Adipocyte (in vitro differentiated cells): ENCODE measurements at regions not wholly inside any gene's neighbourhood (a gene's known extent, or its start where the extent isn't known, plus 50 kb on each side); places are given as distances from the start of the nearest gene placed in this dataset.

ENCODE experiments used
- DNase-seq: peaks from one replicate; pipeline ENCODE4 v3.0.0-alpha.2; 2015; ENCODE audit warnings: low read depth
- H3K27me3 ChIP-seq: replicated peaks from 2 replicates; pipeline ENCODE4 v1.7.0; 2013; ENCODE audit warnings: mild to moderate bottlenecking, low read length, moderate library complexity; ENCODE audit not compliant: control insufficient read depth, insufficient read depth
- H3K36me3 ChIP-seq: 2 replicates; pipeline ENCODE4 v1.7.0; 2013; ENCODE audit warnings: low read length, mild to moderate bottlenecking, moderate library complexity; ENCODE audit not compliant: control insufficient read depth, insufficient read depth, severe bottlenecking
- H3K4me1 ChIP-seq: 2 replicates; pipeline ENCODE4 v1.7.0; 2013; ENCODE audit warnings: mild to moderate bottlenecking, low read length, moderate library complexity; ENCODE audit not compliant: control insufficient read depth, insufficient read depth
- H3K4me3 ChIP-seq: 2 replicates; pipeline ENCODE4 v1.7.0; 2013; ENCODE audit warnings: mild to moderate bottlenecking, low read length, moderate library complexity
- H3K9ac ChIP-seq: 2 replicates; pipeline ENCODE4 v1.7.0; 2013; ENCODE audit warnings: mild to moderate bottlenecking, low read length, moderate library complexity
- H3K9me3 ChIP-seq: 2 replicates; pipeline ENCODE4 v1.7.0; 2013; ENCODE audit warnings: mild to moderate bottlenecking, low read length, moderate library complexity; ENCODE audit not compliant: control insufficient read depth

GRCh38 chrX:40821780-40822179 is 86.4 kb upstream of the MED14 start:
- DNase-seq: no peak
- peaks cover 23% of the 10 kb centered on the region for H3K27me3 ChIP-seq
- H3K36me3 ChIP-seq: no peaks in the 10 kb centered on the region
- H3K9me3 ChIP-seq: peaks cover 42% of the 10 kb centered on the region
- no peaks in the 10 kb centered on the region for H3K4me1 ChIP-seq
- H3K4me3 ChIP-seq: no peak overlapping the region
- H3K9ac ChIP-seq: no peak overlapping the region

- Histone ChIP-seq H3K4me3 (no peak overlapping the region), H3K27me3 (peaks cover 42% of the 10 kb centered on the region), H3K4me1 (no peaks in the 10 kb centered on the region), H3K9me3 (peaks cover 16% of the 10 kb centered on the region), H3K9ac (no peak overlapping the region), H3K36me3 (no peaks in the 10 kb centered on the region)
- DNase-seq: no peak
Measured at GRCh38 chrX:40827331-40827730, 92.0 kb upstream of the MED14 start.

- Histone ChIP-seq H3K9me3 (no peaks in the 10 kb centered on the region), H3K27me3 (peaks cover 30% of the 10 kb centered on the region), H3K4me1 (no peaks in the 10 kb centered on the region), H3K4me3 (no peak overlapping the region), H3K36me3 (no peaks in the 10 kb centered on the region), H3K9ac (no peak overlapping the region)
- no peak for DNase-seq
Measured at GRCh38 chrX:40831750-40832149, 96.4 kb upstream of the MED14 start.

- peaks cover 30% of the 10 kb centered on the region for H3K27me3 ChIP-seq
- no peak for DNase-seq
- no peaks in the 10 kb centered on the region for H3K9me3 ChIP-seq
- H3K4me1 ChIP-seq: no peaks in the 10 kb centered on the region
- H3K4me3 ChIP-seq: no peak overlapping the region
- H3K9ac ChIP-seq: no peak overlapping the region
- no peaks in the 10 kb centered on the region for H3K36me3 ChIP-seq
Measured at GRCh38 chrX:40832723-40833122, 97.4 kb upstream of the MED14 start.

GRCh38 chrX:40834225-40834624 is 98.9 kb upstream of the MED14 start:
- Histone ChIP-seq H3K4me1 (no peaks in the 10 kb centered on the region), H3K4me3 (no peak overlapping the region), H3K27me3 (peaks cover 23% of the 10 kb centered on the region)

GRCh38 chrX:40835526-40835925 is 100.2 kb upstream of the MED14 start:
- Histone ChIP-seq H3K27me3 (peaks cover 25% of the 10 kb centered on the region), H3K9me3 (peaks cover 13% of the 10 kb centered on the region), H3K36me3 (no peaks in the 10 kb centered on the region), H3K9ac (no peak overlapping the region), H3K4me1 (no peaks in the 10 kb centered on the region), H3K4me3 (no peak overlapping the region)
- DNase-seq: no peak

More at GRCh38 chrX:40834225-40834624, 98.9 kb upstream of the MED14 start:
- Histone ChIP-seq H3K36me3 (no peaks in the 10 kb centered on the region), H3K9ac (no peak overlapping the region), H3K9me3 (peaks cover 3% of the 10 kb centered on the region)
- DNase-seq: no peak

- H3K9me3 ChIP-seq: peaks cover 41% of the 10 kb centered on the region
- no peak overlapping the region for H3K4me3 ChIP-seq
Measured at GRCh38 chrX:40843643-40844042, 108.3 kb upstream of the MED14 start.

GRCh38 chrX:40844471-40844870 is 109.1 kb upstream of the MED14 start:
- Histone ChIP-seq H3K9me3 (peaks cover 38% of the 10 kb centered on the region), H3K4me1 (peaks cover 16% of the 10 kb centered on the region), H3K4me3 (peak overlapping the region; percentile 3), H3K9ac (no peak overlapping the region), H3K27me3 (peaks cover 6% of the 10 kb centered on the region), H3K36me3 (no peaks in the 10 kb centered on the region)
- DNase-seq: no peak

More at GRCh38 chrX:40843643-40844042, 108.3 kb upstream of the MED14 start:
- H3K9ac ChIP-seq: no peak overlapping the region
- H3K4me1 ChIP-seq: peaks cover 16% of the 10 kb centered on the region
- H3K36me3 ChIP-seq: no peaks in the 10 kb centered on the region
- no peak for DNase-seq
- H3K27me3 ChIP-seq: peaks cover 6% of the 10 kb centered on the region

GRCh38 chrX:40845331-40845911 is 110.1 kb upstream of the MED14 start:
- Histone ChIP-seq H3K36me3 (no peaks in the 10 kb centered on the region), H3K9me3 (peaks cover 30% of the 10 kb centered on the region), H3K27me3 (peaks cover 9% of the 10 kb centered on the region), H3K9ac (peak overlapping the region; percentile 59), H3K4me3 (peak overlapping the region; percentile 43), H3K4me1 (peaks cover 16% of the 10 kb centered on the region)
- peak; percentile 83 for DNase-seq

- DNase-seq: no peak
- Histone ChIP-seq H3K27me3 (peaks cover 14% of the 10 kb centered on the region), H3K9ac (no peak overlapping the region), H3K4me3 (no peak overlapping the region), H3K4me1 (peaks cover 10% of the 10 kb centered on the region), H3K36me3 (no peaks in the 10 kb centered on the region), H3K9me3 (peaks cover 4% of the 10 kb centered on the region)
Measured at GRCh38 chrX:40849906-40850823, 114.8 kb upstream of the MED14 start.

- DNase-seq: no peak
- Histone ChIP-seq H3K27me3 (peaks cover 17% of the 10 kb centered on the region), H3K9ac (no peak overlapping the region), H3K36me3 (no peaks in the 10 kb centered on the region), H3K4me1 (no peaks in the 10 kb centered on the region), H3K9me3 (peaks cover 18% of the 10 kb centered on the region), H3K4me3 (no peak overlapping the region)
Measured at GRCh38 chrX:40852586-40852985, 117.2 kb upstream of the MED14 start.
